Caco-2 (cell line): ENCODE measurements at regions not wholly inside any gene's neighbourhood (a gene's known extent, or its start where the extent isn't known, plus 50 kb on each side); places are given as distances from the start of the nearest gene placed in this dataset.
A peak's percentile ranks its signal among the peaks of the same experiment; 100 is the strongest.

ENCODE experiments used
- BruUV-seq: library from RNA; stranded (reverse); fragments of 400-500 nt; replicated peaks from 2 replicates; lab custom pipeline; 2021; lab: Mats Ljungman, UMichigan
- CTCF ChIA-PET: fragments of 300-600 bp; sonication (Branson Sonifier 250); formaldehyde crosslinking; loops from one replicate; lab custom pipeline; 2022; ENCODE audit warnings: antibody characterized with exemption; lab: Charles Lee
- POLR2A ChIA-PET: fragments of 300-600 bp; sonication (Branson Sonifier 250); formaldehyde crosslinking; loops from one replicate; lab custom pipeline; 2022; ENCODE audit warnings: antibody characterized with exemption; lab: Charles Lee
- DNase-seq, 2 experiments: peaks; one replicate each; pipeline versions ENCODE4 v3.0.0 to v3.0.0-alpha.2; 2020 to 2022
- H3K27me3 ChIP-seq: replicated peaks from 2 replicates; pipeline ENCODE4 v1.6.0; 2011; ENCODE audit warnings: low read length; ENCODE audit not compliant: control insufficient read depth, insufficient read depth
- H3K36me3 ChIP-seq: 2 replicates; pipeline ENCODE4 v1.5.1; 2011; ENCODE audit warnings: low read length; ENCODE audit not compliant: control insufficient read depth, insufficient read depth
- H3K4me1 ChIP-seq: fragments of 250-450 bp; sonication (Bioruptor Pico); 2 replicates; pipeline ENCODE4 v1.5.1; 2020; ENCODE audit warnings: mild to moderate bottlenecking
- H3K4me3 ChIP-seq: 2 replicates; pipeline ENCODE4 v1.5.1; 2011; ENCODE audit warnings: low read depth, mild to moderate bottlenecking, control low read depth, low read length
- H3K9me3 ChIP-seq: fragments of 250-450 bp; sonication (Bioruptor Pico); 2 replicates; pipeline ENCODE4 v1.5.1; 2020; ENCODE audit warnings: mild to moderate bottlenecking, moderate library complexity
- H3K27ac Mint-ChIP-seq: one replicate; pipeline ENCODE4 v1.8.0; 2022; ENCODE audit warnings: mixed read lengths; ENCODE audit not compliant: unreplicated experiment
- H3K27me3 Mint-ChIP-seq: one replicate; pipeline ENCODE4 v1.8.0; 2022; ENCODE audit warnings: mixed read lengths; ENCODE audit not compliant: insufficient read depth, unreplicated experiment
- H3K36me3 Mint-ChIP-seq: one replicate; pipeline ENCODE4 v1.8.0; 2022; ENCODE audit warnings: mild to moderate bottlenecking, mixed read lengths; ENCODE audit not compliant: insufficient read depth, unreplicated experiment
- H3K4me1 Mint-ChIP-seq: one replicate; pipeline ENCODE4 v1.8.0; 2022; ENCODE audit warnings: low read depth, mixed read lengths; ENCODE audit not compliant: unreplicated experiment
- H3K4me3 Mint-ChIP-seq: one replicate; pipeline ENCODE4 v1.8.0; 2022; ENCODE audit warnings: mild to moderate bottlenecking, moderate library complexity, mixed read lengths; ENCODE audit not compliant: unreplicated experiment
- H3K9me3 Mint-ChIP-seq: one replicate; pipeline ENCODE4 v1.8.0; 2022; ENCODE audit warnings: mixed read lengths; ENCODE audit not compliant: unreplicated experiment
- CTCF ChIP-seq, 2 experiments: fragments of 200-600 bp in 1 of 2; IDR thresholded peaks; 1 replicate in 1 of 2; 2 replicates in 1 of 2; pipeline versions ENCODE4 v1.5.1 to v1.8.0; 2011 to 2022; ENCODE audit warnings: antibody characterized with exemption in 1 of 2, control low read depth in 1 of 2, inconsistent platforms in 1 of 2, low read depth in 1 of 2, low read length in 1 of 2, mild to moderate bottlenecking in 1 of 2, moderate library complexity in 1 of 2; ENCODE audit not compliant: insufficient read depth in 1 of 2, severe bottlenecking in 1 of 2, unreplicated experiment in 1 of 2
- intact Hi-C: fragments of 100-400 bp; cut with micrococcal nuclease; formaldehyde crosslinking; loops from one replicate; pipeline ENCODE4 v1.10.0; 2022; ENCODE audit not compliant: unreplicated experiment

- Mint-ChIP-seq H3K27ac (no peak overlapping the region), H3K36me3 (no peaks in the 10 kb centered on the region), H3K4me3 (no peak overlapping the region), H3K4me1 (peaks cover 2% of the 10 kb centered on the region), H3K9me3 (peaks cover 14% of the 10 kb centered on the region), H3K27me3 (peaks cover 12% of the 10 kb centered on the region)
- H3K27me3 ChIP-seq, result no peaks in the 10 kb centered on the region
- H3K36me3 ChIP-seq, result no peaks in the 10 kb centered on the region
- no peak for TF ChIP-seq CTCF (IDR thresholded peaks at IDR 0.05; ENCODE audit: insufficient read depth in 1 of 2, low read depth in 1 of 2, low read length in 1 of 2, severe bottlenecking in 1 of 2, unreplicated experiment in 1 of 2)
- DNase-seq, result no peak
- H3K4me1 ChIP-seq, result peaks cover 2% of the 10 kb centered on the region
- POLR2A ChIA-PET, result no interaction called here
- no peak overlapping the region for H3K4me3 ChIP-seq
- H3K9me3 ChIP-seq, result no peaks in the 10 kb centered on the region
- CTCF ChIA-PET, result no interaction called here
- intact Hi-C loops, result no loop called here
- no TSS peak for BruUV-seq
Observed at GRCh38 chr15:79629687-79630086, 197.6 kb downstream of the MINAR1 start.

- no peak for TF ChIP-seq CTCF (IDR thresholded peaks at IDR 0.05; ENCODE audit: insufficient read depth in 1 of 2, low read depth in 1 of 2, low read length in 1 of 2, severe bottlenecking in 1 of 2, unreplicated experiment in 1 of 2)
- Histone ChIP-seq H3K4me3 (no peak overlapping the region), H3K27me3 (no peaks in the 10 kb centered on the region), H3K36me3 (no peaks in the 10 kb centered on the region), H3K4me1 (peaks cover 9% of the 10 kb centered on the region), H3K9me3 (no peaks in the 10 kb centered on the region)
- intact Hi-C loops, result no loop called here
- H3K36me3 Mint-ChIP-seq, result no peaks in the 10 kb centered on the region
- no peak overlapping the region for H3K27ac Mint-ChIP-seq
- CTCF ChIA-PET, result no interaction called here
- DNase-seq, result no peak
- H3K4me3 Mint-ChIP-seq, result no peak overlapping the region
- H3K9me3 Mint-ChIP-seq, result peaks cover 14% of the 10 kb centered on the region
- no TSS peak for BruUV-seq
- peaks cover 13% of the 10 kb centered on the region for H3K4me1 Mint-ChIP-seq
- POLR2A ChIA-PET, result no interaction called here
- H3K27me3 Mint-ChIP-seq, result peaks cover 3% of the 10 kb centered on the region
Observed at GRCh38 chr15:79632457-79632856, 200.3 kb downstream of the MINAR1 start.

- no peaks in the 10 kb centered on the region for H3K9me3 ChIP-seq
- Mint-ChIP-seq H3K27ac (peak overlapping the region; percentile 25), H3K36me3 (no peaks in the 10 kb centered on the region), H3K4me3 (no peak overlapping the region), H3K9me3 (peaks cover 14% of the 10 kb centered on the region), H3K27me3 (no peaks in the 10 kb centered on the region), H3K4me1 (peaks cover 14% of the 10 kb centered on the region)
- intact Hi-C loops, result no loop called here
- DNase-seq, result peak; percentile 9 to 42
- H3K36me3 ChIP-seq, result no peaks in the 10 kb centered on the region
- ChIA-PET POLR2A (no interaction called here), CTCF (interaction anchor here (0.6 to 1.1 kb wide), 2 partner anchors 39 to 762 kb away, joined by 3 to 4 read pairs; no protein-coding TSS in a partner anchor)
- peaks cover 9% of the 10 kb centered on the region for H3K4me1 ChIP-seq
- BruUV-seq, result no TSS peak
- H3K27me3 ChIP-seq, result no peaks in the 10 kb centered on the region
- no peak for TF ChIP-seq CTCF (IDR thresholded peaks at IDR 0.05; ENCODE audit: insufficient read depth in 1 of 2, low read depth in 1 of 2, low read length in 1 of 2, severe bottlenecking in 1 of 2, unreplicated experiment in 1 of 2)
- H3K4me3 ChIP-seq, result no peak overlapping the region
Observed at GRCh38 chr15:79635149-79635771, 203.1 kb downstream of the MINAR1 start.
